Psoas muscle (tissue), 7 donors: ENCODE measurements at regions not wholly inside any gene's neighbourhood (a gene's known extent, or its start where the extent isn't known, plus 50 kb on each side); places are given as distances from the start of the nearest gene placed in this dataset.
A peak's percentile ranks its signal among the peaks of the same experiment; 100 is the strongest.

Experiments
- ATAC-seq, 4 donors: fragments of 200-7000 bp; cut with Tn5 transposase; one replicate each; pipeline ENCODE4 v1.9.1; 2020; ENCODE audit warnings: moderate library complexity in 3 of 4, mild to moderate bottlenecking in 2 of 4
- DNase-seq, 2 donors: peaks; one replicate each; pipeline ENCODE4 v3.0.0-alpha.2; 2020
- H3K27ac ChIP-seq: fragments of 200-600 bp; one replicate; pipeline ENCODE4 v1.8.0; 2022
- H3K27me3 ChIP-seq, 3 donors: fragments of 200-600 bp in 1 of 3; one replicate each; pipeline versions ENCODE4 v1.6.1 to v1.8.0; 2013 to 2022; ENCODE audit warnings: low read length in 2 of 3, mild to moderate bottlenecking in 2 of 3, moderate library complexity in 1 of 3; ENCODE audit not compliant: insufficient read depth in 3 of 3
- H3K36me3 ChIP-seq, 2 donors: fragments of 200-600 bp in 1 of 2; one replicate each; pipeline versions ENCODE4 v1.6.1 to v1.8.0; 2013 to 2022; ENCODE audit warnings: low read depth in 1 of 2, mild to moderate bottlenecking in 1 of 2, moderate library complexity in 1 of 2; ENCODE audit not compliant: insufficient read depth in 1 of 2
- H3K4me1 ChIP-seq: fragments of 200-600 bp; one replicate; pipeline ENCODE4 v1.8.0; 2022
- H3K4me3 ChIP-seq: fragments of 200-600 bp; one replicate; pipeline ENCODE4 v1.8.0; 2022; ENCODE audit warnings: mild to moderate bottlenecking
- H3K9me3 ChIP-seq: fragments of 200-600 bp; one replicate; pipeline ENCODE4 v1.8.0; 2022
- CTCF ChIP-seq: fragments of 200-600 bp; IDR thresholded peaks from one replicate; pipeline ENCODE4 v1.8.0; 2022; ENCODE audit warnings: antibody characterized with exemption
- WGBS, 3 donors: extraction: QIAGEN DNeasy Blood & Tissue Kit; methylation state at CpG; one replicate each; pipeline versions ENCODE4 v1.1.6 to v1.1.7; 2013; 5-methylcytosine and 5-hydroxymethylcytosine counted together
- intact Hi-C, 2 donors: fragments of 100-400 bp; cut with DNase I; formaldehyde crosslinking; loops; one replicate each; pipeline versions ENCODE4 v1.11.0 to v1.14.2; 2022
- donor health status: healthy with polysubstance abuse.
- donor health status: DM: no; HTN: no; CAD: no; lungs with moderate emphysema.
- donor health status: Bipolar disorder and iron deficiency.
- donor health status: healthy.
- donor health status: DM: yes; HTN: yes; CAD: no.
- donor health status: DM: no; HTN: no; CAD: no.
- donor health status: DM: yes; HTN: yes; CAD: no.

- no peak for ATAC-seq
Observed at GRCh38 chr4:137609718-137610430, 77.6 kb upstream of the PCDH18 start.

GRCh38 chr4:137608085-137608484, 75.8 kb upstream of the PCDH18 start:
- ATAC-seq (peak in 2 of 4 donors; percentile 48 to 53), DNase-seq (peak in 1 of 2 donors; percentile 18)
- intact Hi-C loops, result no loop called here
- Histone ChIP-seq H3K36me3 (no peaks in the 10 kb centered on the region), H3K9me3 (no peaks in the 10 kb centered on the region), H3K4me3 (no peak overlapping the region), H3K4me1 (no peaks in the 10 kb centered on the region), H3K27ac (no peak overlapping the region), H3K27me3 (no peaks in the 10 kb centered on the region)
- 74 to 90% (median 78%) methylated on average over 1 of the region's 1 CpG for WGBS, 3 donors
- TF ChIP-seq CTCF, result no peak

More at GRCh38 chr4:137609718-137610430, 77.6 kb upstream of the PCDH18 start:
- Histone ChIP-seq H3K4me1 (no peaks in the 10 kb centered on the region), H3K4me3 (peak overlapping the region; percentile 25), H3K27me3 (no peaks in the 10 kb centered on the region), H3K36me3 (no peaks in the 10 kb centered on the region), H3K27ac (peak overlapping the region; percentile 41), H3K9me3 (no peaks in the 10 kb centered on the region)
- intact Hi-C loops, result no loop called here
- 38 to 43% (median 42%) methylated on average over 4 of the region's 4 CpGs for WGBS, 3 donors
- no peak for DNase-seq
- TF ChIP-seq CTCF, result no peak

GRCh38 chr4:137602436-137602835, 70.1 kb upstream of the PCDH18 start:
- ATAC-seq (no peak), DNase-seq (no peak)
- no peak for TF ChIP-seq CTCF
- H3K9me3 ChIP-seq, result no peaks in the 10 kb centered on the region
- intact Hi-C loops, result no loop called here
- no peak overlapping the region for H3K27ac ChIP-seq
- no peaks in the 10 kb centered on the region for H3K27me3 ChIP-seq
- H3K4me1 ChIP-seq, result no peaks in the 10 kb centered on the region
- 63 to 65% (median 63%) methylated on average over 2 of the region's 2 CpGs for WGBS, 3 donors
- H3K4me3 ChIP-seq, result no peak overlapping the region
- no peaks in the 10 kb centered on the region for H3K36me3 ChIP-seq

GRCh38 chr4:137601934-137602333, 69.6 kb upstream of the PCDH18 start:
- ATAC-seq (no peak), DNase-seq (no peak)
- H3K36me3 ChIP-seq, result no peaks in the 10 kb centered on the region
- H3K4me1 ChIP-seq, result no peaks in the 10 kb centered on the region
- H3K9me3 ChIP-seq, result no peaks in the 10 kb centered on the region
- no peak overlapping the region for H3K4me3 ChIP-seq
- WGBS, 3 donors, result 91 to 93% (median 92%) methylated on average over 1 of the region's 1 CpG
- intact Hi-C loops, result no loop called here
- no peak overlapping the region for H3K27ac ChIP-seq
- TF ChIP-seq CTCF, result no peak
- no peaks in the 10 kb centered on the region for H3K27me3 ChIP-seq

GRCh38 chr4:137599734-137600133, 67.4 kb upstream of the PCDH18 start:
- TF ChIP-seq CTCF, result no peak

More at GRCh38 chr4:137599734-137600133, 67.4 kb upstream of the PCDH18 start:
- 57 to 60% (median 57%) methylated on average over 1 of the region's 1 CpG for WGBS, 3 donors
- DNase-seq, result no peak
- H3K4me1 ChIP-seq, result no peaks in the 10 kb centered on the region
- no peak for ATAC-seq
- no peaks in the 10 kb centered on the region for H3K36me3 ChIP-seq
- intact Hi-C loops, result no loop called here
- H3K27me3 ChIP-seq, result no peaks in the 10 kb centered on the region
- H3K9me3 ChIP-seq, result no peaks in the 10 kb centered on the region
- no peak overlapping the region for H3K27ac ChIP-seq
- no peak overlapping the region for H3K4me3 ChIP-seq
